Thyroid gland (tissue), 4 donors: ENCODE measurements at regions not wholly inside any gene's neighbourhood (a gene's known extent, or its start where the extent isn't known, plus 50 kb on each side); places are given as distances from the start of the nearest gene placed in this dataset.
"Not testable (repeated sequence)": the region's sequence is repeated elsewhere in the genome, so short reads cannot be mapped to it uniquely, and the experiment has no call there.

Source experiments
- DNase-seq, 2 donors: peaks; one replicate each; pipeline ENCODE4 v3.0.0-alpha.2; 2019
- H3K27ac ChIP-seq, 3 donors: fragments of 200-600 bp; sonication (generic); 1 replicate in 2 of 3; 2 replicates in 1 of 3; pipeline ENCODE4 v1.5.1; 2016 to 2019; ENCODE audit warnings: mild to moderate bottlenecking in 1 of 3, moderate library complexity in 1 of 3
- H3K27me3 ChIP-seq: fragments of 200-600 bp; sonication (generic); one replicate; pipeline ENCODE4 v1.5.1; 2019
- H3K36me3 ChIP-seq, 2 donors: fragments of 200-600 bp; sonication (generic); one replicate each; pipeline ENCODE4 v1.5.1; 2016 to 2019
- H3K4me1 ChIP-seq, 2 donors: fragments of 200-600 bp; sonication (generic); one replicate each; pipeline ENCODE4 v1.5.1; 2017 to 2019
- H3K4me3 ChIP-seq, 3 donors: fragments of 200-600 bp; sonication (generic); replicated peaks in 1 of 3; 1 replicate in 2 of 3; 2 replicates in 1 of 3; pipeline ENCODE4 v1.5.1; 2016; ENCODE audit warnings: mild to moderate bottlenecking in 1 of 3
- H3K9me3 ChIP-seq: fragments of 200-600 bp; sonication (generic); one replicate; pipeline ENCODE4 v1.5.1; 2017
- CTCF ChIP-seq, 6 experiments: fragments of 200-600 bp in 3 of 6; fragments of 450-650 bp in 3 of 6; sonication (generic) in 3 of 6; IDR thresholded peaks; one replicate each; pipeline ENCODE4 v1.5.1; 2016 to 2019; ENCODE audit warnings: antibody characterized with exemption in 6 of 6, mild to moderate bottlenecking in 2 of 6, inconsistent platforms in 1 of 6, moderate library complexity in 1 of 6
- POLR2A ChIP-seq, 2 donors: fragments of 450-650 bp; IDR thresholded peaks; one replicate each; pipeline ENCODE4 v1.6.1; 2017; ENCODE audit warnings: antibody characterized with exemption in 2 of 2, mild to moderate bottlenecking in 2 of 2, moderate library complexity in 1 of 2
- WGBS, 2 donors: methylation state at CpG; one replicate each; pipeline ENCODE4 v1.1.5; 2017; 5-methylcytosine and 5-hydroxymethylcytosine counted together
- intact Hi-C: fragments of 100-400 bp; cut with DNase I; formaldehyde crosslinking; loops from one replicate; pipeline ENCODE4 v1.15.1; 2023

- H3K9me3 ChIP-seq, result no peaks in the 10 kb centered on the region
- 91 to 98% methylated on average over 2 of the region's 2 CpGs for WGBS, 2 donors
- TF ChIP-seq CTCF (IDR thresholded peaks at IDR 0.05) (no peak), POLR2A (IDR thresholded peaks at IDR 0.05) (no peak)
- H3K27ac ChIP-seq, result no peak overlapping the region
- DNase-seq, result no peak
- H3K4me1 ChIP-seq, result peaks cover 0 to 2% of the 10 kb centered on the region in 2 donors
- intact Hi-C loops, result no loop called here
- H3K4me3 ChIP-seq, result no peak overlapping the region
- no peaks in the 10 kb centered on the region for H3K36me3 ChIP-seq
- no peaks in the 10 kb centered on the region for H3K27me3 ChIP-seq
Measured at GRCh38 chr6:164628302-164628931, 681.0 kb downstream of the C6orf118 start.

- TF ChIP-seq POLR2A (IDR thresholded peaks at IDR 0.05) (no peak), CTCF (IDR thresholded peaks at IDR 0.05) (no peak)
- Histone ChIP-seq H3K9me3 (no peaks in the 10 kb centered on the region), H3K27ac (no peak overlapping the region), H3K4me3 (no peak overlapping the region), H3K4me1 (no peaks in the 10 kb centered on the region), H3K27me3 (no peaks in the 10 kb centered on the region), H3K36me3 (no peaks in the 10 kb centered on the region)
- DNase-seq, result no peak
- WGBS, 2 donors, result 82 to 90% methylated on average over 2 of the region's 2 CpGs
- intact Hi-C loops, result no loop called here
Measured at GRCh38 chr6:164616917-164617524, 692.4 kb downstream of the C6orf118 start.

DNA sequence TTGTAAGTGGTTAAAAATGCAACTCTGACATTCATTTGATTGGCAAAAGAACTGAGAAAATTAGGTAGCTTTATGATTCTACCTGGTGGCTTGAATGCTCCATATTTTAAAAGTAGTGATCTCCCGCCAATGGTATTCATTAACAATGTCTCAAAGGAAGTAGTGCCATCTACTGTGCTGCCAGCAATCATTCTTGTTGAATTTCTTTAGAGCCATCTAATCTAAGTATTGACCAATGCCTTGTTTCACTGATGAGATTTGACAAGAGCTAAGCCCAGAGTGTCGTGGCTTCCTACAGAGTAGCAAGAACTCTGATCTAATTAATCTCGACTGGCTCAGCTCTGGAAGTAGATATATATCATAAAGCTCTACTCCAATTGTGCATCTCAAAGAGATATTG is 696.7 kb downstream of the C6orf118 start:
- no peak for DNase-seq
- Histone ChIP-seq H3K4me1 (no peaks in the 10 kb centered on the region), H3K27ac (no peak overlapping the region), H3K4me3 (no peak overlapping the region), H3K36me3 (no peaks in the 10 kb centered on the region), H3K27me3 (no peaks in the 10 kb centered on the region), H3K9me3 (no peaks in the 10 kb centered on the region)
- intact Hi-C loops, result no loop called here
- TF ChIP-seq CTCF (IDR thresholded peaks at IDR 0.05) (no peak), POLR2A (IDR thresholded peaks at IDR 0.05) (no peak)
- WGBS, 2 donors, result 69% methylated on average over 3 of the region's 3 CpGs

DNA sequence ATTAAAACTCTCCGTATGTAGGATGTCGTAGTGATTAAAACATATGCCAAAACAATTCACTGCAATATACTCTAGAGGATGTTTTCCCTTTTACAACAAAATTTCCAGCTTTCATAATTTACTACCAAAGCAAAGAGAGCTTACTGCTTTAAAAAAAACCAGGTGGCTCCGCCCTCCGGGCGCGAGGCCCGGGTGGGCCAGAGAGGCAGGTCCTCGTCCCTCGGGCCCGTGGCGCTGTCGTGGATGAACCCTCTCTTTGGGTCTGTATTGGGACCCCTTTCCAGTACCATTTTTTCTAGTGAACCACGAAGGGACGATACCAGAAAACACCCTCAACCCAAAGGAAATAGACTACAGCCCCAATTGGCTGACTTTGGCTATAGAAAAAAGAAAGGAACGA is 698.5 kb downstream of the C6orf118 start:
- H3K4me3 ChIP-seq, H3K36me3 ChIP-seq, intact Hi-C loops, H3K9me3 ChIP-seq, H3K27ac ChIP-seq, DNase-seq, H3K4me1 ChIP-seq, H3K27me3 ChIP-seq: not testable (repeated sequence)
- 90 to 91% methylated on average over 15 of the region's 15 CpGs for WGBS, 2 donors

DNA sequence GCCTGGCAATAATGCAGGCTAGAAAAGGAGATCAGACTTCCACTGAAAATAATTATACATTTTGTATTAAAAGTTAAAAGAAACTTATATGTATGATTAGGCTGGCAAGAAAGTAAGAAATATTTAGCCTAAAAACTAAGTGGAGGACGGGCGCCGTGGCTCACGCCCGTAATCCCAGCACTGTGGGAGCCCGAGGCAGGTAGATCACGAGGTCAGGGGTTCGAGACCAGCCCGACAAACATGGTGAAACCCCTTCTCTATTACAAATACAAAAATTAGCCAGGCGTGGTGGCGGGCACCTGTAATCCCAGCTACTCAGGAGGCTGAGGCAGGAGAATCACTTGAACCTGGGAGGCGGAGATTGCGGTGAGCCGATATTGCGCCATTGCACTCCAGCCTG is 707.0 kb downstream of the C6orf118 start:
- 95 to 96% methylated on average over 15 of the region's 15 CpGs for WGBS, 2 donors
- intact Hi-C loops, H3K9me3 ChIP-seq, DNase-seq, H3K36me3 ChIP-seq, H3K27ac ChIP-seq, H3K27me3 ChIP-seq, H3K4me3 ChIP-seq, H3K4me1 ChIP-seq: not testable (repeated sequence)

DNA sequence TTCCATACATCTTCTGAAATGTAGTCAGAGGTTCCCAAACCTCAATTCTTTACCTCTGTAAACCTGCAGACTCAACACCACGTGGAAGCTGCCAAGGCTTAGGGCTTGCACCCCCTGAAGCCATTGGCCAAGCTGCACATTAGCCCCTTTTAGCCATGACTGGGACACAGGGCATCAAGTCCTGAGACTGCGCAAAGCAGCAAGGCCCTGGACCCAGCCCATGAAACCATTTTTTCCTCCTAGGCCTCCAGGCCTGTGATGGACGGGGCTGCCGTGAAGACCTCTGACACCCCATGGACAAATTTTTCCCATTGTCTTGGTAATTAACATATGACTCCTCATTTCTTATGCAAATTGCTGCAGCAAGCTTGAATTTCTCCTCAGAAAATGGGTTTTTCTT is 727.8 kb downstream of the C6orf118 start:
- WGBS, 2 donors, result 57 to 61% methylated on average over 4 of the region's 4 CpGs
- H3K9me3 ChIP-seq, result no peaks in the 10 kb centered on the region
- H3K36me3 ChIP-seq, result no peaks in the 10 kb centered on the region
- no peaks in the 10 kb centered on the region for H3K4me1 ChIP-seq
- intact Hi-C loops, result no loop called here
- H3K27ac ChIP-seq, result no peak overlapping the region
- no peak overlapping the region for H3K4me3 ChIP-seq
- DNase-seq, result no peak
- H3K27me3 ChIP-seq, result no peaks in the 10 kb centered on the region
- no peak for TF ChIP-seq POLR2A (IDR thresholded peaks at IDR 0.05)
- TF ChIP-seq CTCF (IDR thresholded peaks at IDR 0.05), result no peak
